Gastroesophageal sphincter (tissue), 4 donors: ENCODE measurements at regions not wholly inside any gene's neighbourhood (a gene's known extent, or its start where the extent isn't known, plus 50 kb on each side); places are given as distances from the start of the nearest gene placed in this dataset.

Experiments used
- ATAC-seq: fragments of 150-250 bp; one replicate; pipeline ENCODE4 v1.9.1; 2016; ENCODE audit warnings: mild to moderate bottlenecking, moderate library complexity
- H3K27ac ChIP-seq, 4 donors: fragments of 200-600 bp; sonication (generic) in 3 of 4; 1 replicate in 3 of 4; 2 replicates in 1 of 4; pipeline ENCODE4 v1.5.1; 2016 to 2019
- H3K27me3 ChIP-seq: fragments of 200-600 bp; sonication (generic); one replicate; pipeline ENCODE4 v1.5.1; 2019
- H3K36me3 ChIP-seq, 2 donors: fragments of 200-600 bp; sonication (generic); one replicate each; pipeline ENCODE4 v1.5.1; 2019; ENCODE audit warnings: control low read depth in 1 of 2
- H3K4me1 ChIP-seq, 3 donors: fragments of 200-600 bp; sonication (generic); 1 replicate in 2 of 3; 2 replicates in 1 of 3; pipeline ENCODE4 v1.5.1; 2016 to 2019; ENCODE audit warnings: control low read depth in 2 of 3
- H3K4me3 ChIP-seq, 2 donors: fragments of 200-600 bp; sonication (generic); one replicate each; pipeline ENCODE4 v1.5.1; 2019; ENCODE audit warnings: mild to moderate bottlenecking in 1 of 2, moderate library complexity in 1 of 2
- H3K9me3 ChIP-seq, 3 donors: fragments of 200-600 bp; sonication (generic); one replicate each; pipeline ENCODE4 v1.5.1; 2017 to 2019; ENCODE audit warnings: control low read depth in 2 of 3
- CTCF ChIP-seq, 4 experiments: fragments of 200-600 bp in 2 of 4; fragments of 450-650 bp in 2 of 4; sonication (generic) in 1 of 4; IDR thresholded peaks; one replicate each; pipeline ENCODE4 v1.5.1; 2017 to 2019; ENCODE audit warnings: antibody characterized with exemption in 4 of 4, mild to moderate bottlenecking in 2 of 4, moderate library complexity in 2 of 4
- EP300 ChIP-seq: sonication (generic); formaldehyde crosslinking; IDR thresholded peaks from one replicate; pipeline ENCODE4 v1.6.1; 2017; ENCODE audit warnings: antibody characterized with exemption, mild to moderate bottlenecking
- POLR2A ChIP-seq, 2 donors: fragments of 450-650 bp; IDR thresholded peaks; one replicate each; pipeline ENCODE4 v1.6.1; 2017; ENCODE audit warnings: antibody characterized with exemption in 2 of 2, mild to moderate bottlenecking in 2 of 2, moderate library complexity in 1 of 2
- POLR2AphosphoS5 ChIP-seq: sonication (generic); formaldehyde crosslinking; IDR thresholded peaks from one replicate; pipeline ENCODE4 v1.6.1; 2017; ENCODE audit warnings: antibody characterized with exemption
- WGBS, 2 donors: methylation state at CpG; one replicate each; pipeline ENCODE4 v1.1.5; 2018; ENCODE audit warnings: low coverage in 1 of 2; 5-methylcytosine and 5-hydroxymethylcytosine counted together

GRCh38 chr20:17140894-17141293 lies 85.9 kb upstream of the PCSK2 start:
- Histone ChIP-seq H3K4me3 (no peak overlapping the region), H3K36me3 (no peaks in the 10 kb centered on the region), H3K9me3 (peaks cover 0 to 5% (median 0%) of the 10 kb centered on the region in 3 donors), H3K27ac (no peak overlapping the region), H3K27me3 (no peaks in the 10 kb centered on the region), H3K4me1 (no peaks in the 10 kb centered on the region)
- ATAC-seq, result no peak
- TF ChIP-seq EP300, result no peak
- no peak for TF ChIP-seq POLR2AphosphoS5
- TF ChIP-seq POLR2A (IDR thresholded peaks at IDR 0.05), result no peak
- no peak for TF ChIP-seq CTCF (IDR thresholded peaks at IDR 0.05)
- WGBS, 2 donors, result 83 to 91% methylated on average over 3 of the region's 3 CpGs

GRCh38 chr20:17141568-17141967 lies 85.3 kb upstream of the PCSK2 start:
- WGBS, 2 donors, result 58 to 84% methylated on average over 4 of the region's 4 CpGs
- TF ChIP-seq POLR2AphosphoS5, result no peak
- TF ChIP-seq EP300, result no peak
- TF ChIP-seq POLR2A (IDR thresholded peaks at IDR 0.05), result no peak
- TF ChIP-seq CTCF (IDR thresholded peaks at IDR 0.05), result no peak
- H3K9me3 ChIP-seq, result peaks cover 0 to 5% (median 0%) of the 10 kb centered on the region in 3 donors
- no peaks in the 10 kb centered on the region for H3K36me3 ChIP-seq
- no peaks in the 10 kb centered on the region for H3K4me1 ChIP-seq
- ATAC-seq, result no peak
- no peak overlapping the region for H3K4me3 ChIP-seq
- H3K27me3 ChIP-seq, result no peaks in the 10 kb centered on the region
- no peak overlapping the region for H3K27ac ChIP-seq

GRCh38 chr20:17142666-17143065 lies 84.2 kb upstream of the PCSK2 start:
- Histone ChIP-seq H3K36me3 (no peaks in the 10 kb centered on the region), H3K4me1 (no peaks in the 10 kb centered on the region), H3K9me3 (peaks cover 0 to 5% (median 0%) of the 10 kb centered on the region in 3 donors), H3K27ac (no peak overlapping the region), H3K4me3 (no peak overlapping the region), H3K27me3 (no peaks in the 10 kb centered on the region)
- no peak for ATAC-seq
- TF ChIP-seq POLR2AphosphoS5, result no peak
- TF ChIP-seq CTCF (IDR thresholded peaks at IDR 0.05), result no peak
- TF ChIP-seq POLR2A (IDR thresholded peaks at IDR 0.05), result no peak
- TF ChIP-seq EP300, result no peak
- WGBS, 2 donors, result 44 to 52% methylated on average over 3 of the region's 3 CpGs

- no peak overlapping the region for H3K4me3 ChIP-seq
- 40 to 71% methylated on average over 1 of the region's 1 CpG for WGBS, 2 donors
- TF ChIP-seq POLR2AphosphoS5, result no peak
- no peak for TF ChIP-seq POLR2A (IDR thresholded peaks at IDR 0.05)
- TF ChIP-seq CTCF (IDR thresholded peaks at IDR 0.05), result no peak
- no peak for TF ChIP-seq EP300
- ATAC-seq, result no peak
- no peaks in the 10 kb centered on the region for H3K36me3 ChIP-seq
- H3K27me3 ChIP-seq, result no peaks in the 10 kb centered on the region
- H3K9me3 ChIP-seq, result no peaks in the 10 kb centered on the region
- no peak overlapping the region for H3K27ac ChIP-seq
- H3K4me1 ChIP-seq, result no peaks in the 10 kb centered on the region
Observed at GRCh38 chr20:17150858-17151257, 76.0 kb upstream of the PCSK2 start.

- H3K9me3 ChIP-seq, result no peaks in the 10 kb centered on the region
- H3K4me3 ChIP-seq, result no peak overlapping the region
- no peaks in the 10 kb centered on the region for H3K36me3 ChIP-seq
- ATAC-seq, result no peak
- no peaks in the 10 kb centered on the region for H3K4me1 ChIP-seq
- no peaks in the 10 kb centered on the region for H3K27me3 ChIP-seq
- WGBS, 2 donors, result 56 to 61% methylated on average over 6 of the region's 6 CpGs
- no peak for TF ChIP-seq POLR2A (IDR thresholded peaks at IDR 0.05)
- TF ChIP-seq EP300, result no peak
- TF ChIP-seq POLR2AphosphoS5, result no peak
- no peak for TF ChIP-seq CTCF (IDR thresholded peaks at IDR 0.05)
- no peak overlapping the region for H3K27ac ChIP-seq
Observed at GRCh38 chr20:17155401-17155800, 71.4 kb upstream of the PCSK2 start.
